ENCODE measurements at regions not wholly inside any gene's neighbourhood (a gene's known extent, or its start where the extent isn't known, plus 50 kb on each side); places are given as distances from the start of the nearest gene placed in this dataset.

DNA sequence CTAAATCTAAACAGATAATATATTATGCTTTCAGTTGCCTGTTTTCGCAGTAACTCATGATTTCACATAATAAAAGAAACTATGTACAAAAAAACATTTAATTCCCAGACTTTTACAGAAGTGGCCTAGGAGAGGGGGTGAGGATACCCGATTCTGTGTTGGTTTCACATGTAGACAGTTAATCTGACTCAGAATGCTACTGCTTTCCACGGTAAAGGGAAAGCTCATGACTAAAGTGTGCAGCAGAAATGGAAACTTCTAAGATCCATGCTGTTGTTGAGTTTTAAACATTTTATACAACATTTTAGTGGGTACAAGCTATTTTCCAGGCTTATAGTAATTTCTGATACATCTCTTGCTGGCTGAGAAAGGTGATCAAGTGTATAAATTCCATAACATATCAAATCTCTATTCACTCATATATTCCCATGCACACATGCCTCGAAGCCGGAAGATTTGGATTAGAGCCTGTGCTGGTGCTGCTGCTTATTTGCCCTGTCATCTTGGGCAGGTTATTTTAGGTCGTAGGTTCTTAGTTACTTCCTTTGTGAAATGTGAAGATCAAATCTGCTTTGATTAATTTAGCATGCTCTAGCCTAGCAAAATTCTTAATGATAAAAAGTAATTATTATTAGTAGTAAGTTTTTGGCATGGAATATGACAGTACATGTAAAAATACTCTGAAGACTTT is 896.7 kb upstream of the MAP3K7 start:
- H3K36me3 Mint-ChIP-seq: no peaks in the 10 kb centered on the region

DNA sequence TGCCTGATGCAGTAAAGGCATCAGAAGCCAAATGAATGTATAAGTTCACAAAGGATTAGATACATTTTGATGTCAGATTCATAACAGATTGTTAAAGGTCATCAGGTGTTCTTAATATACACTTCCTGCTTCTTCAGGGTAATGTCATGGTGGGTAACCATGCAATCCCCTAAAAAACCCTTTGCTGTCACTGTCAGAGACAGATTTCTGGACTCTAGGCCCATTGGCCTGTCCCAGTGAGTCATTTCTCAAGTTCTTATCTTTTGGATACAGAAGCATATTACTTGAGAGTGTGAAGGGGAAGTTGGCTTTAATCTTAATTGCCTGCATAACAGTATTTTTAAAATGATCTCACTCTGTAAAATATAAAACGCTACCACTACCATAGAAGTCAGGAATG is 895.6 kb upstream of the MAP3K7 start:
- Mint-ChIP-seq H3K9me3 (no peaks in the 10 kb centered on the region), H3K27me3 (no peaks in the 10 kb centered on the region), H3K4me1 (peaks cover 2 to 9% of the 10 kb centered on the region in 2 donors), H3K36me3 (no peaks in the 10 kb centered on the region), H3K4me3 (peak overlapping the region; percentile 34 to 40), H3K27ac (no peak overlapping the region)
- peak; percentile 26 for DNase-seq
- ATAC-seq (replicated peaks): peak; percentile 93 to 94

More for the DNA sequence above, 896.7 kb upstream of the MAP3K7 start:
- DNase-seq: no peak
- no peak overlapping the region for H3K4me3 Mint-ChIP-seq
- ATAC-seq (replicated peaks): peak in 1 of 2 donors; percentile 30
- no peak overlapping the region for H3K27ac Mint-ChIP-seq
- H3K9me3 Mint-ChIP-seq: no peaks in the 10 kb centered on the region
- no peaks in the 10 kb centered on the region for H3K27me3 Mint-ChIP-seq
- H3K4me1 Mint-ChIP-seq: peaks cover 2 to 9% of the 10 kb centered on the region in 2 donors

DNA sequence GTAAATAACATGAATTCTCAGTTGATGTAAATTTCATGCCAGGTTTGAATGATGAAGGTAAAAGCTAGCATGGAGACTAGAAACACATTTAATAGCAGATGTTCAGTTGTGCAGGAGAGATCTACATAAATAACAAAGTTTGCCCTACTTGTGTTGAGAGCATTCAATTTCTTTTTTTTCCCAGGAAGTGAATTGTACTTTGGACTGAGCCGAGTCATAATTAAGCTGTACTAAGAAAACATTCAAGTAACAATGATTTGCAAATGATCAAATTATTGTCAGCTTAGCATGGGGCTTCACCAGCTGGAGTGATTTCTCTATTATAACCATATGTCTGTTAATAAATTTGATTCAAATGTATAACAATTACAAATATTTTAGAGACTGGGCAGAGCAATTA is 893.5 kb upstream of the MAP3K7 start:
- no peak overlapping the region for H3K27ac Mint-ChIP-seq
- no peaks in the 10 kb centered on the region for H3K36me3 Mint-ChIP-seq
- ATAC-seq (replicated peaks) (no peak), DNase-seq (no peak)
- no peak overlapping the region for H3K4me3 Mint-ChIP-seq
- peaks cover 2 to 9% of the 10 kb centered on the region in 2 donors for H3K4me1 Mint-ChIP-seq
- H3K9me3 Mint-ChIP-seq: no peaks in the 10 kb centered on the region
- H3K27me3 Mint-ChIP-seq: no peaks in the 10 kb centered on the region

DNA sequence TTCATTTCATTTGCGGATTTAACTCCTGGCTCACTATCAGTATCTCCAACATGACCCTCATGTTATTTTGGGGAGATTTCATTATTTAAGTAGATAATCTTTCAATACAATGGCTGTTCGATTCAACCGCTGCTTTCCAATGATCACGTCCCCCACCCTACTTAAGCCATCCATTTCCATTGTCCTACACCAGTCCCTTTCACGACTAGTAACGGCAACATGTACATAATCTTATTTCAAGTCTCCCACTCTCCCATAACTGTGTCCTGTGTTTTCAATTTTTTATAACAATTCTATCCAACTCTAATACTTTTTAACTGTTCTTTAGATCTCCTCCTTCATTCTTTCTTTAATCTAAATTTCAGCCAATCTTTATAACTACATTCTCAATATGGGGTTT is 890.8 kb upstream of the MAP3K7 start:
- DNase-seq (no peak), ATAC-seq (replicated peaks) (no peak)
- no peaks in the 10 kb centered on the region for H3K36me3 Mint-ChIP-seq
- no peaks in the 10 kb centered on the region for H3K27me3 Mint-ChIP-seq
- H3K4me3 Mint-ChIP-seq: no peak overlapping the region
- H3K4me1 Mint-ChIP-seq: peaks cover under 1 to 6% of the 10 kb centered on the region in 2 donors
- no peak overlapping the region for H3K27ac Mint-ChIP-seq
- H3K9me3 Mint-ChIP-seq: no peaks in the 10 kb centered on the region

DNA sequence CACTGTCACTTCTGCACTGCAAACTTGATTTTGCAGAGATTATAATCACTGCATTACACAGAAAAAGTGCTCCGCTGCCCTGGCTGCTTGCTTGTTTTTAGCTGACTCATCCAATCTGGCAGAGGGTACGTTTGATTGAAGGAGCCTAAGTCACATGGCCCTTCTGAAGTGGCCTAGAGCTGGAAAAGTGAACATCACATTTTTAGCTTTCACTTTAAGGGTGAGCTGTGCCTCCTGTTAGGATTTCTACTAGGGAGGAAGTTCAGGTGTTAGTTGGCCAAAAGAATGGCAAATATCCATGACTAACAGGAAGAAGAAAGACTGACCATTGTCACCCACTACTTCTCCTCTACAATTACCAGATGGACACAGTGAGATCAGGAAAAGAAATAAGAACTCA is 889.1 kb upstream of the MAP3K7 start:
- no peak for DNase-seq
- H3K27me3 Mint-ChIP-seq: no peaks in the 10 kb centered on the region
- no peak overlapping the region for H3K27ac Mint-ChIP-seq
- H3K4me3 Mint-ChIP-seq: no peak overlapping the region
- no peaks in the 10 kb centered on the region for H3K36me3 Mint-ChIP-seq
- no peaks in the 10 kb centered on the region for H3K9me3 Mint-ChIP-seq
- no peaks in the 10 kb centered on the region for H3K4me1 Mint-ChIP-seq
- no peak for ATAC-seq (replicated peaks)

DNA sequence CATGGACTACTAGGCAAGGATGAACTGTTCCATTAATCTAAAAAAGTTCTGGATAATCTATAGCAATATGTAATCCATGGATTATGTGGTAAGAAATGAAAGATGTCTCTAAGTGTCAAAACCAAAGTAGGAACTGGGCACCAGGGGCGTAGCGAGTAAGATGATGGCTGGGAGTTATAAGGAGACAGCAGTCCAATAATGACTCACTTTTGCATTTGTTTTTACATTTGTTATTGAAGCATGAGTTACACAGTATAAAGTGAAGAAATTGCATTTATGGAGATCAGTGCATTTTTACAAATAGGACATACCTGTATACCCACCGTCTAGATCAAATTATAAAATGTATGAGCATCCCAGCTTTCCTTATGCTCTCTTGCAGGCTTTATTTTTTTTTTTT is 878.5 kb upstream of the MAP3K7 start:
- no peak overlapping the region for H3K27ac Mint-ChIP-seq
- H3K4me1 Mint-ChIP-seq: no peaks in the 10 kb centered on the region
- H3K9me3 Mint-ChIP-seq: peaks cover 0 to 4% of the 10 kb centered on the region in 2 donors
- ATAC-seq (replicated peaks) (no peak), DNase-seq (no peak)
- H3K4me3 Mint-ChIP-seq: no peak overlapping the region
- H3K36me3 Mint-ChIP-seq: no peaks in the 10 kb centered on the region
- no peaks in the 10 kb centered on the region for H3K27me3 Mint-ChIP-seq

DNA sequence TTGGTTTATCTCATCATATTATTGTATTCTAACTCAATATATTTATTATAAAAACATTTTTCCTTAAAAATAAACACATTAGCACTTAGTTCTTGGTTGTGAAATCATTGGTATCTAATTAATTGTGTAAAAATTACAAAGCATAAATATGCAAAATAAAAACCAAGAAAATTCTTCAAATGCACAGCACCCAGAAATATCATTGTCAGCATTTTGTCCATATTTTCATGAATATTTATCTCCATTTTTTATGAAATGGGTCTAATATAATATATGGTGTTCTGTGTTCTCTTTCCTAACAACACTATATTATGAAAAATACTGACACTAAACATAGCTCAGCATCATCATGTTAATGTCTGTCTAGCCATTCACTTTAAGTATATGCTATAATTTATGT is 877.8 kb upstream of the MAP3K7 start:
- H3K9me3 Mint-ChIP-seq: peaks cover 0 to 4% of the 10 kb centered on the region in 2 donors
- H3K36me3 Mint-ChIP-seq: no peaks in the 10 kb centered on the region
- H3K27me3 Mint-ChIP-seq: no peaks in the 10 kb centered on the region
- ATAC-seq (replicated peaks) (no peak), DNase-seq (no peak)
- no peaks in the 10 kb centered on the region for H3K4me1 Mint-ChIP-seq
- H3K4me3 Mint-ChIP-seq: no peak overlapping the region
- H3K27ac Mint-ChIP-seq: no peak overlapping the region

DNA sequence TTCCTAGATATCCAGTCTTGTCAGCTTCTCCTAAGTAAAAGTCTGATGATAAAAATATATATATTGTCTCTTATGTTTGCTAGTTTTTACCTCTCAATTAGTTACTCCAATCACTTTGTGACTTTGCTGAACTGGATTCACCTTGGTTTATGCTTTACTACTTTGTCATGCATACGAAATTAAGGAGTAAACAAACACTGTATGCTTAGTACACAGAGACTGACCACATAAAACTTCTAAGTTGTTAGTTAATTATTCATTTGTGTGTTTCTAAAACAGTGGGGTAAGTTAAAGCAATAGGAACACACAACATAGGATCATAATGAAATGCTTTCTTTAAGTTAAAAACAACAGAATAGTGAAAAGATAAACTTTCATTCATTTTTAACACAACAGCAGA is 877.3 kb upstream of the MAP3K7 start:
- no peak overlapping the region for H3K27ac Mint-ChIP-seq
- DNase-seq (no peak), ATAC-seq (replicated peaks) (no peak)
- H3K4me1 Mint-ChIP-seq: no peaks in the 10 kb centered on the region
- H3K4me3 Mint-ChIP-seq: no peak overlapping the region
- H3K9me3 Mint-ChIP-seq: no peaks in the 10 kb centered on the region
- H3K36me3 Mint-ChIP-seq: no peaks in the 10 kb centered on the region
- no peaks in the 10 kb centered on the region for H3K27me3 Mint-ChIP-seq

DNA sequence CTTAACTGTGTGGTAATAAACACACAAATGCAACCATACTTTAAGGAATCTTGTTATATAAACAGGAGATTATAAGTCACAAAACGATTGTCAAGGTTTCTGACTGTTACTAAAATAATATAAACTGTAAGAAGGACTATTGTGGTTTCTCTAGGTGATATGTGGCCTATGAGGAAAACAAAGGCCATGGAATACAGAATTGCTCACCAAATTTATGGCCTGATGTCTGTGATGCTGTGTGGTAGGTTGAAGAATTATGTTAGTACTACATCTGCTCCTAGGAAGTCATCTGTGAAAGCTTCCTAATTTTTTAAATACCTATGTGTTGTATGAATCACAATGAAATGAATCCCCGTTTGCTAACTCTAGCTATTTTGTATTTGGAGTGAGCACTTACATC is 875.4 kb upstream of the MAP3K7 start:
- H3K27ac Mint-ChIP-seq: no peak overlapping the region
- H3K27me3 Mint-ChIP-seq: no peaks in the 10 kb centered on the region
- H3K36me3 Mint-ChIP-seq: no peaks in the 10 kb centered on the region
- no peaks in the 10 kb centered on the region for H3K9me3 Mint-ChIP-seq
- no peaks in the 10 kb centered on the region for H3K4me1 Mint-ChIP-seq
- DNase-seq (no peak), ATAC-seq (replicated peaks) (no peak)
- no peak overlapping the region for H3K4me3 Mint-ChIP-seq

DNA sequence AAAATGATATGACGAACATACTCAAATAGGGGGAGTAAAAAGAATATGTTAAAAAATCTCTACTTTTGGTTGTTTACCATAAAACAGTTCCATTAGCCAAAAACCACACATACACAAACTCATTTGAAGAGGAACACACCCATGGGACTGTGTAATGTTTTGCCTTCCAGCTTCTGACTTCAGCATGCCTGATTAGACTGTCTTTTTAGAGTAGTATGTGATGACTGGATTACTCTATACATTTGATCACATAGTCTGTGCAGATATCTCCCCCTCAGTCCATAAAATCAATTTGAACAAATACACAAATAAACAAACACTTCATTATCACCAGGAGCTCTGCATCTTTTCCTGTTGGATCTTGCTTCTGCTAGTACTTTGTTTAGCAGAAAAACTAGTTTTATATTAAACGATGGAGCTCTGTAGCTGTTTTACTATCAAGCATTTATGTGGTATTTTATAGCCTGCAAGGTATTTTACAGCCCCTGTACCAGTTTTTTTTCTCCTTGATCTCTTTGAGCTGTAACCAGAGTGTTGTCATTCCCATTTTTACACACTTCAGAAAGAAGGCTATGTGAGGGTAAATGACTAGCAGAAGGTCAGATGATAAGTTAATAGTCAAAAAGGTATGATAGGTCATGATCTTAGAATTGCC is 866.5 kb upstream of the MAP3K7 start:
- H3K27ac Mint-ChIP-seq: no peak overlapping the region
- no peaks in the 10 kb centered on the region for H3K36me3 Mint-ChIP-seq
- no peaks in the 10 kb centered on the region for H3K9me3 Mint-ChIP-seq
- ATAC-seq (replicated peaks) (no peak), DNase-seq (no peak)
- H3K4me1 Mint-ChIP-seq: no peaks in the 10 kb centered on the region
- H3K27me3 Mint-ChIP-seq: no peaks in the 10 kb centered on the region
- no peak overlapping the region for H3K4me3 Mint-ChIP-seq

DNA sequence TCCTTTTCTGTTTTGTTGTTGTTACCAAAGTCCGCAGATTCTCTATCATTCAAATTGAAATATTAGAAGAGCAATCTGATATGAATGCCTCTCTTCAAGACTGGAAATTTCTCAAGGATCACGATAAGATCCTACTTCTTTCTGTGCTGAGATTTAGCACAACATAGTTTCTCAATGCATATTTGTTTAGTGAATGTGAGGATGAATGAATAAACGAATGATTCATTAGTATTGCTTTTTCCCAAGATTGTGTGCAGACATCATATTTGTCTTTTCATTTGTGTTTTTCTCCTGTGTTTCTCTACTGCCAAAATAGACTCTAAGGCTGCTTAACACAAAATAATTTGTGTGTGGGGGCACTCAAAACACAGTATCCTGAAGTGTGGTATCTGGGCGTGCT is 862.7 kb upstream of the MAP3K7 start:
- Mint-ChIP-seq H3K9me3 (no peaks in the 10 kb centered on the region), H3K4me3 (no peak overlapping the region), H3K36me3 (no peaks in the 10 kb centered on the region), H3K27me3 (no peaks in the 10 kb centered on the region), H3K4me1 (no peaks in the 10 kb centered on the region), H3K27ac (no peak overlapping the region)
- DNase-seq (no peak), ATAC-seq (replicated peaks) (no peak)

DNA sequence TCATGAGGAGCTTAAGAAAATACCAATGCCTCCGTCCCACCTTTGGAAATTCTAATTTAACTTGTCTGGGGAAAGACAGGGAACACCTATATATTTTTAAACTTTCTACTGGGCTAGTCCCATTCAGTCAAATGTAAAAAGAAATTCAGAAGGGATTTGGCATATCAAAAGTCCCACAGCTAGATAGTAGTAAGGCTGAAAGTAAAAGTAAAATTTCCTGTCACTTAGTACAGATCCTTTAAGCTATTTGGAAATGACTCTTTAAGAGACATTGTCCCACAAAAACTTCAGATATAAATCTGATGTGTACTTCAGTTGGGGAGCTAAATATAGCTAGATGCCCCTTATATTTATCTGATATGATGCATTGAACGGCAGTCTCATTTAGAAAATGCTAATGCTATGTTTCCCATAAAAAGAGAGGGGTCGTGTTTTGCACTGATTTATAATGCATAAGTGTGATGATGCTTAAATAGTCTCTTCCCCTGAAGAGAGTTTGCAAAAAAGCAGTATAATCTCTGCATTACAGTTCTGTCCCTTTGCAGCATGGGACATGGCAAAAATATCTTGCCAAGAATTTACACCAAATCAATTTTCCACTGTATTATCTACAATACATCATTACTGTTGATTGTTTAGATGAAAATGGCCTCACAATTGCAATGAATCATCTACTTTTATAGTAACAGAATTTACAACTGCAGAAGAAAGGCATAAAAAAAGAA is 860.8 kb upstream of the MAP3K7 start:
- no peaks in the 10 kb centered on the region for H3K4me1 Mint-ChIP-seq
- H3K27ac Mint-ChIP-seq: no peak overlapping the region
- H3K27me3 Mint-ChIP-seq: no peaks in the 10 kb centered on the region
- DNase-seq: no peak
- no peak for ATAC-seq (replicated peaks)
- H3K9me3 Mint-ChIP-seq: no peaks in the 10 kb centered on the region
- H3K36me3 Mint-ChIP-seq: no peaks in the 10 kb centered on the region
- no peak overlapping the region for H3K4me3 Mint-ChIP-seq

DNA sequence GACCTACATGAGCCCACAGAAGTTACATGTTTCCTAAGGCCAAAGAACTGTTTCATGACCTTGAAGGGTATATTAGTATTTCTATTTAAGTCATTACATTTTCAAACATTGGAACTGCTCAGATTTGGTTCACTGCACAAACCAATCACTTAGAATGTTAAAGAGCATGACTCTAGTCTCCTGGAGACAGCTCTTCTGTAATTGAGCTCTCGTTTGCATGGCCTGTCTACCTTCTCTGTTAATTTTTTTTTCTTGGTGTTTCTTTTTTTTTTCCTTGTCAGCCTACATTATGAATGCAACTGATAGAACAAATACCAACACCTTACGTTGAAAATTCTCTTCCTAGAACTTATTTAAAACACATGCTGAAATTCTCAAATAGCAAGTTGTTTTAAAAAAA is 860.2 kb upstream of the MAP3K7 start:
- no peaks in the 10 kb centered on the region for H3K9me3 Mint-ChIP-seq
- H3K4me1 Mint-ChIP-seq: no peaks in the 10 kb centered on the region
- no peak for ATAC-seq (replicated peaks)
- no peak overlapping the region for H3K4me3 Mint-ChIP-seq
- H3K27me3 Mint-ChIP-seq: no peaks in the 10 kb centered on the region
- H3K27ac Mint-ChIP-seq: no peak overlapping the region
- DNase-seq: no peak
- H3K36me3 Mint-ChIP-seq: no peaks in the 10 kb centered on the region

DNA sequence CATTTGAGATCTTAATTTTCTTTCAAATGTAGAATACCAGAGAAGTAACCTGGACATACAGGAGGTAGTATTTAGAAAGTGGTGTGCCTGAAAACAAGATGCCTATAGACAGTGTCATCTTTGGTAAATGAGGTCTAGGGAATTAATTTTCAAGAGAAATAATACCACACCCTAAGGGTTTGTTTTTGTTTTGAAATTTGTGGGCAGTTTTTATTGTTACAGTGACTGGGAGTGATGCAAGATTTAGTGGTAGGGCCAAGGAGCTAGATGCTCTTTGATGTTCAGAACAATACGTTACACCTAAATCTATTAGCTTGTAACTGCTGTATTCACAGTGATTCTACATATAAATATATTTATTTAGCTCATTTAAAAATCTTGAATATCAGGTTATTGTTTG is 856.5 kb upstream of the MAP3K7 start:
- no peak for ATAC-seq (replicated peaks)
- Mint-ChIP-seq H3K27ac (no peak overlapping the region), H3K4me1 (no peaks in the 10 kb centered on the region), H3K27me3 (no peaks in the 10 kb centered on the region), H3K36me3 (no peaks in the 10 kb centered on the region), H3K9me3 (peaks cover 0 to 3% of the 10 kb centered on the region in 2 donors), H3K4me3 (no peak overlapping the region)
- no peak for DNase-seq

DNA sequence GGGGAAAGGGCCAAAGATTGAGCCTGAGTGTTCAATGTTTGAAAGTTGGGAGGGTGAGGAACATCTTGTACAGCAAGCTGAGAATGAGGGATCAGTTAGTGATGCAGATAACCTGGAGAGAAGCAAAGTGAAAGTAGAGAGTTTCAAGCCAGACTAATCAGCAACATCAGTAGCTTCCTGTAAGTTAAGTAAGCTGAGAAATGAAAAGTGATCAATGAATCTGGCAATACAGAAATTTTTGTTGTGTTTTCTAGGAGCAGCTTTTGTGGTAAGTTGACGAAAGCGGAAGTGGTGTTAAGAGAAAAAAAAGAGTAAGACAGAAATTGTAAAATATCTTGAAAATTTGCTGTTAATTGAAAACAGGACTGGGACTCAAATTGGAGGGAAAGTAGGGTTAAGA is 855.5 kb upstream of the MAP3K7 start:
- Mint-ChIP-seq H3K36me3 (no peaks in the 10 kb centered on the region), H3K27me3 (no peaks in the 10 kb centered on the region), H3K9me3 (peaks cover 0 to 3% of the 10 kb centered on the region in 2 donors), H3K27ac (no peak overlapping the region), H3K4me3 (no peak overlapping the region), H3K4me1 (no peaks in the 10 kb centered on the region)
- ATAC-seq (replicated peaks) (no peak), DNase-seq (no peak)
